GM19328 (cell line): ENCODE measurements at regions not wholly inside any gene's neighbourhood (a gene's known extent, or its start where the extent isn't known, plus 50 kb on each side); places are given as distances from the start of the nearest gene placed in this dataset.

Experiments
- ATAC-seq: cut with Tn5 transposase; IDR thresholded peaks from one replicate; pipeline ENCODE4 v1.9.1; 2021; ENCODE audit warnings: mild to moderate bottlenecking, moderate library complexity; ENCODE audit not compliant: unreplicated experiment

GRCh38 chr13:33462109-33462508 lies 176.6 kb upstream of the STARD13 start:
- ATAC-seq: no peak

GRCh38 chr13:33464345-33464744 lies 178.8 kb upstream of the STARD13 start:
- no peak for ATAC-seq

GRCh38 chr13:33466262-33466661 lies 180.7 kb upstream of the STARD13 start:
- ATAC-seq: no peak

GRCh38 chr13:33467556-33467955 lies 182.0 kb upstream of the STARD13 start:
- no peak for ATAC-seq

- ATAC-seq: no peak
Observed at GRCh38 chr13:33471204-33471603, 185.6 kb upstream of the STARD13 start.

- ATAC-seq: no peak
Observed at GRCh38 chr13:33472446-33472845, 186.9 kb upstream of the STARD13 start.

GRCh38 chr13:33479105-33479504 lies 193.6 kb upstream of the STARD13 start:
- no peak for ATAC-seq

- ATAC-seq: no peak
Observed at GRCh38 chr13:33480561-33480960, 195.0 kb upstream of the STARD13 start.

GRCh38 chr13:33483471-33483870 lies 197.9 kb upstream of the STARD13 start:
- no peak for ATAC-seq

GRCh38 chr13:33485247-33485646 lies 199.7 kb upstream of the STARD13 start:
- ATAC-seq: no peak

GRCh38 chr13:33487575-33488243 lies 202.2 kb upstream of the STARD13 start:
- ATAC-seq: no peak

- no peak for ATAC-seq
Observed at GRCh38 chr13:33489563-33489962, 204.0 kb upstream of the STARD13 start.

- ATAC-seq: no peak
Observed at GRCh38 chr13:33490461-33491327, 205.1 kb upstream of the STARD13 start.

- ATAC-seq: no peak
Observed at GRCh38 chr13:33493672-33494365, 208.3 kb upstream of the STARD13 start.

- no peak for ATAC-seq
Observed at GRCh38 chr13:33494596-33495204, 209.1 kb upstream of the STARD13 start.

- no peak for ATAC-seq
Observed at GRCh38 chr13:33496336-33496735, 210.8 kb upstream of the STARD13 start.

- no peak for ATAC-seq
Observed at GRCh38 chr13:33497146-33497845, 211.7 kb upstream of the STARD13 start.

GRCh38 chr13:33508060-33508459 lies 222.5 kb upstream of the STARD13 start:
- ATAC-seq: no peak

GRCh38 chr13:33509642-33510229 lies 224.2 kb upstream of the STARD13 start:
- no peak for ATAC-seq

- ATAC-seq: no peak
Observed at GRCh38 chr13:33510350-33510970, 224.9 kb upstream of the STARD13 start.
